Neural cell (in vitro differentiated cells): ENCODE measurements at regions not wholly inside any gene's neighbourhood (a gene's known extent, or its start where the extent isn't known, plus 50 kb on each side); places are given as distances from the start of the nearest gene placed in this dataset.

Experiments used
- H2AFZ ChIP-seq: fragments of 200-600, 300-800 bp; sonication (generic), shearing (Covaris generic); 2 replicates; pipeline ENCODE4 v1.6.0; 2014; ENCODE audit warnings: low read depth, mild to moderate bottlenecking, antibody characterized with exemption, low read length, moderate library complexity
- H3F3A ChIP-seq: fragments of 200-600 bp; shearing (Covaris generic); 2 replicates; pipeline ENCODE4 v1.6.1; 2016; ENCODE audit warnings: mild to moderate bottlenecking, moderate library complexity, mixed read lengths, antibody characterized with exemption, low read length; ENCODE audit not compliant: insufficient read depth, poor library complexity, severe bottlenecking
- H3K27ac ChIP-seq: fragments of 200-600, 300-800 bp; sonication (generic), shearing (Covaris generic); 2 replicates; pipeline ENCODE4 v1.5.1; 2014; ENCODE audit warnings: mild to moderate bottlenecking, low read length, moderate library complexity
- H3K27me3 ChIP-seq: fragments of 300-800, 200-600 bp; sonication (generic), shearing (Covaris generic); 2 replicates; pipeline ENCODE4 v1.6.0; 2014; ENCODE audit warnings: mild to moderate bottlenecking, low read depth, low read length, moderate library complexity; ENCODE audit not compliant: insufficient read depth
- H3K36me3 ChIP-seq: fragments of 300-800, 200-600 bp; sonication (generic), shearing (Covaris generic); 2 replicates; pipeline ENCODE4 v1.5.1; 2014; ENCODE audit warnings: mild to moderate bottlenecking, antibody characterized with exemption, low read length, moderate library complexity; ENCODE audit not compliant: insufficient read depth
- H3K4me2 ChIP-seq: fragments of 300-800, 200-600 bp; sonication (generic), shearing (Covaris generic); 2 replicates; pipeline ENCODE4 v1.6.0; 2014; ENCODE audit warnings: mild to moderate bottlenecking, low read length
- H3K4me3 ChIP-seq: fragments of 300-800, 200-600 bp; sonication (generic), shearing (Covaris generic); 2 replicates; pipeline ENCODE4 v1.5.1; 2014; ENCODE audit warnings: mild to moderate bottlenecking, low read length, moderate library complexity
- H3K79me2 ChIP-seq: fragments of 200-600 bp; shearing (Covaris generic); replicated peaks from 2 replicates; pipeline ENCODE4 v1.6.0; 2014; ENCODE audit warnings: mild to moderate bottlenecking, low read length, moderate library complexity; ENCODE audit not compliant: insufficient read depth
- H3K9ac ChIP-seq: fragments of 300-800, 200-600 bp; sonication (generic), shearing (Covaris generic); 2 replicates; pipeline ENCODE4 v1.6.1; 2016; ENCODE audit warnings: mild to moderate bottlenecking, low read length, mixed read lengths
- H3K9me2 ChIP-seq: fragments of 200-600 bp; shearing (Covaris generic); 2 replicates; pipeline ENCODE4 v1.6.1; 2016; ENCODE audit warnings: mild to moderate bottlenecking, low read length, mixed read lengths; ENCODE audit not compliant: insufficient read depth
- H3K9me3 ChIP-seq: fragments of 200-600, 300-800 bp; sonication (generic), shearing (Covaris generic); 2 replicates; pipeline ENCODE4 v1.6.1; 2016; ENCODE audit warnings: mild to moderate bottlenecking, mixed run types, low read length, moderate library complexity, mixed read lengths
- H4K20me1 ChIP-seq: fragments of 200-600 bp; shearing (Covaris generic); 2 replicates; pipeline ENCODE4 v1.6.1; 2016; ENCODE audit warnings: mild to moderate bottlenecking, mixed run types; ENCODE audit not compliant: insufficient read depth
- EP300 ChIP-seq: fragments of 450-650 bp; conservative IDR thresholded peaks from 2 replicates; pipeline ENCODE4 v1.6.1; 2014; ENCODE audit warnings: antibody characterized with exemption, mild to moderate bottlenecking, moderate library complexity; ENCODE audit not compliant: poor library complexity, severe bottlenecking
- EZH2 ChIP-seq: fragments of 200-600, 300-800 bp; shearing (Covaris generic), sonication (generic); IDR thresholded peaks from 2 replicates; pipeline ENCODE4 v1.6.1; 2014; ENCODE audit warnings: antibody characterized with exemption, low read length, borderline replicate concordance, mild to moderate bottlenecking; ENCODE audit not compliant: insufficient read depth, poor library complexity, severe bottlenecking
- MXI1 ChIP-seq: fragments of 450-650 bp; conservative IDR thresholded peaks from 2 replicates; pipeline ENCODE4 v1.6.1; 2014; ENCODE audit warnings: antibody characterized with exemption, mild to moderate bottlenecking; ENCODE audit not compliant: poor library complexity, severe bottlenecking
- POLR2AphosphoS5 ChIP-seq: IDR thresholded peaks from 2 replicates; pipeline ENCODE4 v1.6.1; 2012
- RAD21 ChIP-seq: fragments of 450-650 bp; conservative IDR thresholded peaks from 2 replicates; pipeline ENCODE4 v1.6.1; 2014; ENCODE audit warnings: antibody characterized with exemption, mild to moderate bottlenecking, moderate library complexity
- SMC3 ChIP-seq: fragments of 450-650 bp; conservative IDR thresholded peaks from 2 replicates; pipeline ENCODE4 v1.6.1; 2014; ENCODE audit warnings: antibody characterized with exemption, mild to moderate bottlenecking, moderate library complexity; ENCODE audit not compliant: poor library complexity
- TAF1 ChIP-seq: IDR thresholded peaks from 2 replicates; pipeline ENCODE4 v1.6.1; 2012; ENCODE audit warnings: low read depth
- TF ChIP-seq, protein P1 (sequence below): IDR thresholded peaks from 2 replicates; pipeline ENCODE4 v1.6.1; 2012; ENCODE audit warnings: borderline replicate concordance
- TF ChIP-seq, protein P2 (sequence below): fragments of 450-650 bp; IDR thresholded peaks from 2 replicates; pipeline ENCODE4 v1.5.1; 2014; ENCODE audit warnings: antibody characterized with exemption, mild to moderate bottlenecking, moderate library complexity; ENCODE audit not compliant: poor library complexity, severe bottlenecking

DNA sequence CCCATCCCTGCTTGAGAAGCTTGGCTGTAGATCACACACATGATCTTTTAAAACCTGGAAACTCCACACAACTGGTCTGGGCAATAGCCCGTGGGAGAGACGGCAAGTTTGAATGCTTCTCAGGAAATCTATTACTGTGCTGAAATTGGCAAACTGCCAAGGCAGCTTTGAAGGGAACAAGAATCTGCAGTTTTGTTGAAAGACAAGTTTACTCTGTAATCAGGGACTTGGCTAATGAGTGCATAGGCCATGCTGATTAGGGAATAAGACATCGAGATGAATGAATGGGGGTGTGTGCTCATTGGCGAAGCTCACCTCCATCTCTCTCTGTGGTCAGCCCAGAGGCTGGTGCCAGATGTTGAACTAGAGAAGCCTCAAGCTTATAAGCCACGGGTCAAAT, 218.8 kb downstream of the HIPK3 start:
- Histone ChIP-seq H3K9me3 (no peaks in the 10 kb centered on the region), H3K79me2 (peaks cover 7% of the 10 kb centered on the region), H3K9me2 (no peaks in the 10 kb centered on the region), H3K4me2 (no peak overlapping the region), H4K20me1 (no peaks in the 10 kb centered on the region), H3K36me3 (no peaks in the 10 kb centered on the region), H3K27ac (no peak overlapping the region), H3K27me3 (no peaks in the 10 kb centered on the region), H3F3A (no peaks in the 10 kb centered on the region), H2AFZ (no peak overlapping the region), H3K9ac (no peak overlapping the region), H3K4me3 (no peak overlapping the region)
- TF ChIP-seq SMC3 (no peak), TAF1 (no peak), EZH2 (no peak), POLR2AphosphoS5 (no peak), RAD21 (no peak), EP300 (no peak), MXI1 (no peak)
- TF ChIP-seq, protein P1, sequence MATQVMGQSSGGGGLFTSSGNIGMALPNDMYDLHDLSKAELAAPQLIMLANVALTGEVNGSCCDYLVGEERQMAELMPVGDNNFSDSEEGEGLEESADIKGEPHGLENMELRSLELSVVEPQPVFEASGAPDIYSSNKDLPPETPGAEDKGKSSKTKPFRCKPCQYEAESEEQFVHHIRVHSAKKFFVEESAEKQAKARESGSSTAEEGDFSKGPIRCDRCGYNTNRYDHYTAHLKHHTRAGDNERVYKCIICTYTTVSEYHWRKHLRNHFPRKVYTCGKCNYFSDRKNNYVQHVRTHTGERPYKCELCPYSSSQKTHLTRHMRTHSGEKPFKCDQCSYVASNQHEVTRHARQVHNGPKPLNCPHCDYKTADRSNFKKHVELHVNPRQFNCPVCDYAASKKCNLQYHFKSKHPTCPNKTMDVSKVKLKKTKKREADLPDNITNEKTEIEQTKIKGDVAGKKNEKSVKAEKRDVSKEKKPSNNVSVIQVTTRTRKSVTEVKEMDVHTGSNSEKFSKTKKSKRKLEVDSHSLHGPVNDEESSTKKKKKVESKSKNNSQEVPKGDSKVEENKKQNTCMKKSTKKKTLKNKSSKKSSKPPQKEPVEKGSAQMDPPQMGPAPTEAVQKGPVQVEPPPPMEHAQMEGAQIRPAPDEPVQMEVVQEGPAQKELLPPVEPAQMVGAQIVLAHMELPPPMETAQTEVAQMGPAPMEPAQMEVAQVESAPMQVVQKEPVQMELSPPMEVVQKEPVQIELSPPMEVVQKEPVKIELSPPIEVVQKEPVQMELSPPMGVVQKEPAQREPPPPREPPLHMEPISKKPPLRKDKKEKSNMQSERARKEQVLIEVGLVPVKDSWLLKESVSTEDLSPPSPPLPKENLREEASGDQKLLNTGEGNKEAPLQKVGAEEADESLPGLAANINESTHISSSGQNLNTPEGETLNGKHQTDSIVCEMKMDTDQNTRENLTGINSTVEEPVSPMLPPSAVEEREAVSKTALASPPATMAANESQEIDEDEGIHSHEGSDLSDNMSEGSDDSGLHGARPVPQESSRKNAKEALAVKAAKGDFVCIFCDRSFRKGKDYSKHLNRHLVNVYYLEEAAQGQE: no peak
- TF ChIP-seq, protein P2, sequence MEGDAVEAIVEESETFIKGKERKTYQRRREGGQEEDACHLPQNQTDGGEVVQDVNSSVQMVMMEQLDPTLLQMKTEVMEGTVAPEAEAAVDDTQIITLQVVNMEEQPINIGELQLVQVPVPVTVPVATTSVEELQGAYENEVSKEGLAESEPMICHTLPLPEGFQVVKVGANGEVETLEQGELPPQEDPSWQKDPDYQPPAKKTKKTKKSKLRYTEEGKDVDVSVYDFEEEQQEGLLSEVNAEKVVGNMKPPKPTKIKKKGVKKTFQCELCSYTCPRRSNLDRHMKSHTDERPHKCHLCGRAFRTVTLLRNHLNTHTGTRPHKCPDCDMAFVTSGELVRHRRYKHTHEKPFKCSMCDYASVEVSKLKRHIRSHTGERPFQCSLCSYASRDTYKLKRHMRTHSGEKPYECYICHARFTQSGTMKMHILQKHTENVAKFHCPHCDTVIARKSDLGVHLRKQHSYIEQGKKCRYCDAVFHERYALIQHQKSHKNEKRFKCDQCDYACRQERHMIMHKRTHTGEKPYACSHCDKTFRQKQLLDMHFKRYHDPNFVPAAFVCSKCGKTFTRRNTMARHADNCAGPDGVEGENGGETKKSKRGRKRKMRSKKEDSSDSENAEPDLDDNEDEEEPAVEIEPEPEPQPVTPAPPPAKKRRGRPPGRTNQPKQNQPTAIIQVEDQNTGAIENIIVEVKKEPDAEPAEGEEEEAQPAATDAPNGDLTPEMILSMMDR: no peak

DNA sequence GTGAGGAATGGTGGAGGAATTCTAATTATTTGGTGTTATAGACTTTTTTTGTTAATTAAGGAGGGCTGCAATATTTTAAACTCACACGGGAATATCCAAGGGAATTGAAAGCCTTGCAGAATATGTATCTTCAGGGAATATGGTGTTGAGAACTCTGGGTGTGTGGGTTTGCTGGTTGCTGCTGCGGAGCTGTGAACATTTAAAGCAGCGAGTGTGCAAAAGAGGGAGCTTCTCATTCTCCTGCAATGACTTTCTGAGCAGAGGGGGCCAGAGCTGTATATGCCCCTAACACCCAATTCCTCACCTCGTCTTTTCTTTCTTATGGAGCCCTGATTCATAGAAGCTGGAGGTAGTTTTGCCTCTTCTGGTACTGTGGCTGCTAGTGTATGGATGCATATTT, 217.7 kb downstream of the HIPK3 start:
- Histone ChIP-seq H3K9me2 (no peaks in the 10 kb centered on the region), H3K79me2 (peaks cover 5% of the 10 kb centered on the region), H3K9ac (no peak overlapping the region)

More for the DNA sequence above, 217.7 kb downstream of the HIPK3 start:
- Histone ChIP-seq H3K4me3 (no peak overlapping the region), H3F3A (no peaks in the 10 kb centered on the region), H3K36me3 (no peaks in the 10 kb centered on the region), H2AFZ (no peak overlapping the region), H3K27me3 (no peaks in the 10 kb centered on the region), H3K27ac (no peak overlapping the region), H3K4me2 (no peak overlapping the region), H3K9me3 (no peaks in the 10 kb centered on the region), H4K20me1 (no peaks in the 10 kb centered on the region)
- no peak for TF ChIP-seq EP300
- no peak for TF ChIP-seq MXI1
- no peak for TF ChIP-seq POLR2AphosphoS5
- no peak for TF ChIP-seq TAF1
- TF ChIP-seq, protein P1: no peak
